Ectodermal cell (in vitro differentiated cells): ENCODE measurements at regions not wholly inside any gene's neighbourhood (a gene's known extent, or its start where the extent isn't known, plus 50 kb on each side); places are given as distances from the start of the nearest gene placed in this dataset.

Experiments used
- H3K27ac ChIP-seq: 2 replicates; pipeline ENCODE4 v1.7.0; 2013; ENCODE audit warnings: mild to moderate bottlenecking, low read depth, low read length; ENCODE audit not compliant: insufficient read depth, poor library complexity, severe bottlenecking
- H3K27me3 ChIP-seq: 2 replicates; pipeline ENCODE4 v1.7.0; 2013; ENCODE audit warnings: mild to moderate bottlenecking, low read length; ENCODE audit not compliant: insufficient read depth, control insufficient read depth, poor library complexity, severe bottlenecking
- H3K36me3 ChIP-seq: one replicate; pipeline ENCODE4 v1.7.0; 2013; ENCODE audit warnings: low read length; ENCODE audit not compliant: control insufficient read depth, insufficient read depth
- H3K4me1 ChIP-seq: one replicate; pipeline ENCODE4 v1.7.0; 2013; ENCODE audit warnings: low read length; ENCODE audit not compliant: control insufficient read depth, insufficient read depth
- H3K4me3 ChIP-seq: 2 replicates; pipeline ENCODE4 v1.7.0; 2013; ENCODE audit warnings: low read depth, low read length, control low read depth; ENCODE audit not compliant: insufficient read depth
- H3K9me3 ChIP-seq: 2 replicates; pipeline ENCODE4 v1.7.0; 2013; ENCODE audit warnings: mild to moderate bottlenecking, low read length, moderate library complexity; ENCODE audit not compliant: control insufficient read depth
- WGBS, 2 experiments: methylation state at CpG; one replicate each; pipeline ENCODE4 v1.1.7; 2013; ENCODE audit warnings: missing lambda C conversion rate in 2 of 2; 5-methylcytosine and 5-hydroxymethylcytosine counted together

DNA sequence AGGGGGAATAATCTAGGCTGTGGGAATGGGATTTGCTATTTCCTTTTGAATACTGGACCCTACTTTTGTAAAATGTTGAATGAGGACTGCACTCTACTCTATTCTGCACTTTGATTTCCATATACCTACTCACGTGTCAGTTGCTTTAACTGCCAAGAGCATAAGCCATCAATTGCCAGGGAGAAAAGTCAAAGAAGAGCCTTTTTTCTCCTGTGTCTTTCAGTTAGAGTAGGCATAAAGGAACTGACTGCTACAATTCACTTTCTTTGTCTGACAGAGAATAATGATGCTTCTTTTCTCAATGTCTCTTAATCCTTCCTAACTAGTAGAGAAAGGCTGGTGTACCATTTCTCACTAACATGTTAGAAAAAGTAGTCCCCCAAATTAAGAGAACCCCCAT, 231.6 kb downstream of the ELAVL2 start:
- no peaks in the 10 kb centered on the region for H3K36me3 ChIP-seq
- H3K4me1 ChIP-seq = no peaks in the 10 kb centered on the region
- no peak overlapping the region for H3K27ac ChIP-seq
- H3K9me3 ChIP-seq = no peaks in the 10 kb centered on the region
- WGBS, 2 experiments = 48 to 60% methylated on average over 1 of the region's 1 CpG
- H3K4me3 ChIP-seq = no peak overlapping the region
- H3K27me3 ChIP-seq = no peaks in the 10 kb centered on the region

DNA sequence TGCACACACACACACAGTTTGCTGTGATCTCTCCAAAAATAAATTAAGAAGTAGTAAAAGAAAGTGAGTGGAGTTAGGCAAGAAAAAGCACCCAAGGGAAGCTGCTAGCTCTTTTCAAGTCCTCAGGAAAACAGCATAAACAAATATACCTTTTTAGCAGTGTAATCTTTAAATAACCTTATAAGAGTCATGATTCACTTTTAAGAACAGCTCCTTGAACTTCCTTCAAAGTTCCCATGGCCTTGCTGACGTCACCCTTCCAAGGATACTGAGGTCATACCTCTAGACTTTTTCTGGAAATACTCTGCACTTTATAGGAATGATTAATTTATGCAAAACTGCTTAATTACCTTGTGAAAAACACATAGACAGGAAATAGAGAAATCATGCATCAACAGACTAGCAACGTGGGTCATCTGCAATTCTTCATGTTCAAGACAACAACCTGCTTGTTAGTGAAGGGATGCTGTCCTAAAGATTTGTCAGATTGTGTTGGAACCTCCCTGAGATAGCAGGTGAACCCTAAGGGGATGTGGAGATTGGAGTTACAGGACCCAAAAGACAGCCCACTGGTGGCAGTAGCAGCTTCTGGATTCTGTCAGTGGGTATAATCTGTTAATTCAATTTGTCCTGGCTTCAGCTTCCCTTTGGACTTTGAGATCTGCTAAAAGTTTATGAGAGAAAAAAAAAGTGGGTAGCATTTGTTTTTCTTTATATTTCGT, 229.0 kb downstream of the ELAVL2 start:
- no peaks in the 10 kb centered on the region for H3K9me3 ChIP-seq
- H3K4me3 ChIP-seq = no peak overlapping the region
- no peak overlapping the region for H3K27ac ChIP-seq
- 83 to 93% methylated on average over 3 of the region's 3 CpGs for WGBS, 2 experiments
- H3K36me3 ChIP-seq = no peaks in the 10 kb centered on the region
- H3K27me3 ChIP-seq = no peaks in the 10 kb centered on the region
- no peaks in the 10 kb centered on the region for H3K4me1 ChIP-seq

DNA sequence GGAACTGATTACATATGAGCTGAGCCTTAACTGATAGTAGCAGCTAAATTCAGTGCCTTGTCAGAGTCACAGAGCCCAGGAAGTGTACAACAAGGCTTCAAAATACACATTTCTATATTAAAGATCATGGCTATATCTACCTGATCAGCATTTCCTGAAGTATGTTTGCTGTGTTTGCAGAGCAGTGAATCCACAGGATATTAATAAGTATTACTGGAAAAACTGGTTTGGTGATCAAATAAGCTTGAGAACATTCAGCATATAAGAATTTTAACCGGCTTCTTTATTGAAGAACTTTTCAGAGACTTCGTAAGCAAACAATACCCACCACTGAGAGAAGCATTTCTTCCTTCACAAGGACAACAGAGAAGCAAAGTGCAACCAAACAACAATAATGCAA, 227.0 kb downstream of the ELAVL2 start:
- no peaks in the 10 kb centered on the region for H3K27me3 ChIP-seq
- 93 to 97% methylated on average over 2 of the region's 2 CpGs for WGBS, 2 experiments
- no peak overlapping the region for H3K4me3 ChIP-seq
- H3K27ac ChIP-seq = no peak overlapping the region
- no peaks in the 10 kb centered on the region for H3K36me3 ChIP-seq
- no peaks in the 10 kb centered on the region for H3K9me3 ChIP-seq
- no peaks in the 10 kb centered on the region for H3K4me1 ChIP-seq

DNA sequence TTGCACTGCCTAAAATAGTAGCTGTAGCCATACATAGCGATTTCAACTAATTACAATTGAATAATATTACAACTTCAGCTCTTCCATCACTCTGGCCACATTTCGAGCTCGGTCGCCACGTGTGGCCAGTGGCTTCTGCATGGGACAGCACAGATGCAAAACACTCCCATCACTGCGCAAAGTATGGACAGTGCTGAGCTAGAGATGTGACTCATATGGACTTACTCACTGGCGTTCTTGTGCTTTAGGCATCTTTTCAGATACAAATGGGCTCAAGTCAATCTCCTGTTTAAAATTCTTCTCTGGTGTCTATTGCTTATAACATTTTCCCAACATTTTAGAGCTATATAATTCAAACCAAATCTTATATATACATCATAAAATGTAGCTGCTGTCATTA, 222.7 kb downstream of the ELAVL2 start:
- Histone ChIP-seq H3K4me1 (no peaks in the 10 kb centered on the region), H3K27me3 (no peaks in the 10 kb centered on the region), H3K36me3 (no peaks in the 10 kb centered on the region), H3K9me3 (no peaks in the 10 kb centered on the region), H3K4me3 (no peak overlapping the region), H3K27ac (no peak overlapping the region)
- 95% methylated on average over 7 of the region's 7 CpGs for WGBS, 2 experiments

- Histone ChIP-seq H3K9me3 (no peaks in the 10 kb centered on the region), H3K4me3 (no peak overlapping the region), H3K27me3 (no peaks in the 10 kb centered on the region), H3K36me3 (no peaks in the 10 kb centered on the region), H3K4me1 (no peaks in the 10 kb centered on the region), H3K27ac (no peak overlapping the region)
- WGBS, 2 experiments = 97 to 100% methylated on average over 1 of the region's 1 CpG
Observed at GRCh38 chr9:23606107-23606506, 219.9 kb downstream of the ELAVL2 start.

DNA sequence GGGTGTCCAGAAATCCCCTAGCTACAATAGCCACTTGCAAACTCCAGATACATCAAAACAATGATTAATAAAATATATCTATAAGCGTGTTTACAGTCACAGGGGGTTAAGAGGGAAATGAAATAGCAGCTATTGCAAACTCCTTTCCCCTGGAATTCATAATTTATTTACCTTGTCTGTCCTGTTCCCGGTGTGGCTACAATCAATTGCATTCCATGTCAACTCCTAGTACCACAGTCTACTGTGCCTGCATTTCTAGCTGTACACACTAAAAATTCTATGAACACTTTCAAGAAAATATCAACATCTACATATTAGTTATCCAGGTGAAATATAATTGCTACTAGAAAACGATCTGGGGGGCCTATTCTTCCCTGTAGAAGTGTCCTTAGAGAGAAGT, 217.6 kb downstream of the ELAVL2 start:
- no peaks in the 10 kb centered on the region for H3K9me3 ChIP-seq
- H3K27me3 ChIP-seq = no peaks in the 10 kb centered on the region
- H3K4me1 ChIP-seq = no peaks in the 10 kb centered on the region
- H3K27ac ChIP-seq = no peak overlapping the region
- WGBS, 2 experiments = 88 to 94% methylated on average over 2 of the region's 3 CpGs
- no peak overlapping the region for H3K4me3 ChIP-seq
- H3K36me3 ChIP-seq = no peaks in the 10 kb centered on the region

DNA sequence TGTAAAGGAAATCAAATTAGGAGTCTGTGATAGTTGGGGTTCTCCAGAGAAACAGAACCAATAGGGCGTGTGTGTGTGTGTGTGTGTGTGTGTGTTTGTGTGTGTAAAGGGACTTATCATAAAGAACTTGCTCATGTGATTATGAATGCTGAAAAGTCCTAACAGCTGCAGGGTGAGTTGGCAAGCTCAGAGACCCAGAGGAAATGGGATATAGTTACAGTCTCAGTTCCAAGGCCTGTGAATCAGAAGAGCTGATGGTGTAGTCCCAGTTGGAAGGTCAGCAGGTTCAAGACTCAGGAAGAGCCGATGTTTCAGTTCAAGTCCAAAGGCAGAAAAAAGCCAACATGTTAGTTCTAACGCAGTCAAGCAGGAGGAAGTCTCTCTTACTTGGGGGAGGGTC, 214.2 kb downstream of the ELAVL2 start:
- Histone ChIP-seq H3K4me3 (no peak overlapping the region), H3K27me3 (no peaks in the 10 kb centered on the region), H3K4me1 (no peaks in the 10 kb centered on the region), H3K9me3 (no peaks in the 10 kb centered on the region), H3K27ac (no peak overlapping the region), H3K36me3 (no peaks in the 10 kb centered on the region)
- WGBS, 2 experiments = 92 to 93% methylated on average over 3 of the region's 3 CpGs

GRCh38 chr9:23615569-23615968, 210.5 kb downstream of the ELAVL2 start:
- H3K27me3 ChIP-seq = no peaks in the 10 kb centered on the region
- no peaks in the 10 kb centered on the region for H3K4me1 ChIP-seq
- 96 to 97% methylated on average over 6 of the region's 6 CpGs for WGBS, 2 experiments
- no peak overlapping the region for H3K4me3 ChIP-seq
- no peaks in the 10 kb centered on the region for H3K9me3 ChIP-seq
- no peak overlapping the region for H3K27ac ChIP-seq
- H3K36me3 ChIP-seq = no peaks in the 10 kb centered on the region

GRCh38 chr9:23621188-23621587, 204.9 kb downstream of the ELAVL2 start:
- Histone ChIP-seq H3K27ac (no peak overlapping the region), H3K36me3 (no peaks in the 10 kb centered on the region), H3K4me3 (no peak overlapping the region), H3K9me3 (no peaks in the 10 kb centered on the region), H3K4me1 (no peaks in the 10 kb centered on the region), H3K27me3 (no peaks in the 10 kb centered on the region)
- 89 to 95% methylated on average over 2 of the region's 2 CpGs for WGBS, 2 experiments

GRCh38 chr9:23621924-23622323, 204.1 kb downstream of the ELAVL2 start:
- Histone ChIP-seq H3K36me3 (no peaks in the 10 kb centered on the region), H3K27ac (no peak overlapping the region)
- WGBS, 2 experiments = 93 to 95% methylated on average over 3 of the region's 3 CpGs

GRCh38 chr9:23622396-23622795, 203.6 kb downstream of the ELAVL2 start:
- 94 to 99% methylated on average over 4 of the region's 4 CpGs for WGBS, 2 experiments
- Histone ChIP-seq H3K27ac (no peak overlapping the region), H3K36me3 (no peaks in the 10 kb centered on the region), H3K9me3 (no peaks in the 10 kb centered on the region), H3K4me3 (no peak overlapping the region), H3K4me1 (no peaks in the 10 kb centered on the region), H3K27me3 (no peaks in the 10 kb centered on the region)

More at GRCh38 chr9:23621924-23622323, 204.1 kb downstream of the ELAVL2 start:
- Histone ChIP-seq H3K4me3 (no peak overlapping the region), H3K27me3 (no peaks in the 10 kb centered on the region), H3K4me1 (no peaks in the 10 kb centered on the region), H3K9me3 (no peaks in the 10 kb centered on the region)
